Liver (tissue), 3 donors: ENCODE measurements at regions not wholly inside any gene's neighbourhood (a gene's known extent, or its start where the extent isn't known, plus 50 kb on each side); places are given as distances from the start of the nearest gene placed in this dataset.

Experiments used
- ATF3 ChIP-seq: IDR thresholded peaks from 2 replicates; pipeline ENCODE4 v1.6.1; 2016; ENCODE audit warnings: antibody characterized with exemption
- CTCF ChIP-seq: fragments of 150-350 bp; IDR thresholded peaks from 2 replicates; pipeline ENCODE4 v1.5.1; 2017; ENCODE audit warnings: improper control_type of control experiment, low read depth, low read length; ENCODE audit not compliant: missing input control
- EGR1 ChIP-seq, 2 donors: IDR thresholded peaks; 2 replicates each; pipeline ENCODE4 v1.6.1; 2016 to 2018; ENCODE audit warnings: antibody characterized with exemption in 2 of 2, low read depth in 2 of 2
- HNF4G ChIP-seq: IDR thresholded peaks from 2 replicates; pipeline ENCODE4 v1.6.1; 2016; ENCODE audit warnings: antibody characterized with exemption
- RAD21 ChIP-seq, 2 donors: IDR thresholded peaks; 2 replicates each; pipeline ENCODE4 v1.6.1; 2016; ENCODE audit warnings: antibody characterized with exemption in 2 of 2, mild to moderate bottlenecking in 2 of 2
- TAF1 ChIP-seq: conservative IDR thresholded peaks from 2 replicates; pipeline ENCODE4 v1.6.1; 2016; ENCODE audit warnings: antibody characterized with exemption, mild to moderate bottlenecking
- TF ChIP-seq, protein P1 (sequence below): IDR thresholded peaks from 2 replicates; pipeline ENCODE4 v1.6.1; 2016; ENCODE audit warnings: antibody characterized with exemption
- TF ChIP-seq, protein P2 (sequence below): IDR thresholded peaks from 2 replicates; pipeline ENCODE4 v1.6.1; 2016; ENCODE audit warnings: antibody characterized with exemption, mild to moderate bottlenecking
- donor health status: healthy.
- donor health status: healthy.

DNA sequence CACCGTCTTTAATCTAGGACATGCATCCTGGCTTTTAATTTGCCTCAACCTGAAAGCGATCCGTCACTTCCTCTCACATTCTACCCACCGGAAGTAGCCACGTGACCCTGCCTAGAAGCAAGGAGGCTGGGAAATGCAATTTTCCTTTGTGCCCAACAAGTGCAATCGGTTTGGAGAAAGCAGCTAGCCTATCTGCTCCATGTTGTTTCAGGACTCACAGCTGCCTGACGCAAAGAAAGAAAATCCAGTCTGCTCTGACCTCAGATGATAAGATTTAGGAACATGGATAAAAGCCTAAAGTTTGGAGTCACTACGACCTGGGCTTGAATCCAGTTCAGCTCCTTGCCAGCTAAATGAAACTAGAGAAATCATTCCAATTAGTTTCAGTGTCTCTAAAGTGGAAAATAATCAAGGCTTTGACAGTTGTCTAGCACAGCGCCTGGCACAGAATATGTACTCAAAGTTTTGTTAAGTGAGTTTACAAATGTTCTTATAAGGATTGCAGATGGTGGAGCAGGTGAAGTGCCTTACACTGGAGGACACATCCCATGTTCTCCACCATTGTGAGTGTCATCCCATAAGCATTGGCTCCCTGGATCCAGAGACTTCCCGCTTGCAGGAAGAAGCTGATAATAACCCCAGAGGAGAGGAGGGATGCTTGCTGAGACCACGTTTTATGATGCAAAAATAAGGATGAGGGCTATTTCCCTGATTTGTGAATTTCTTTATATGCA, 553.7 kb downstream of the MN1 start:
- TF ChIP-seq CTCF, result no peak
- TF ChIP-seq, protein P1, sequence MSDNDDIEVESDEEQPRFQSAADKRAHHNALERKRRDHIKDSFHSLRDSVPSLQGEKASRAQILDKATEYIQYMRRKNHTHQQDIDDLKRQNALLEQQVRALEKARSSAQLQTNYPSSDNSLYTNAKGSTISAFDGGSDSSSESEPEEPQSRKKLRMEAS, result no peak
- no peak for TF ChIP-seq ATF3
- TF ChIP-seq, protein P2, sequence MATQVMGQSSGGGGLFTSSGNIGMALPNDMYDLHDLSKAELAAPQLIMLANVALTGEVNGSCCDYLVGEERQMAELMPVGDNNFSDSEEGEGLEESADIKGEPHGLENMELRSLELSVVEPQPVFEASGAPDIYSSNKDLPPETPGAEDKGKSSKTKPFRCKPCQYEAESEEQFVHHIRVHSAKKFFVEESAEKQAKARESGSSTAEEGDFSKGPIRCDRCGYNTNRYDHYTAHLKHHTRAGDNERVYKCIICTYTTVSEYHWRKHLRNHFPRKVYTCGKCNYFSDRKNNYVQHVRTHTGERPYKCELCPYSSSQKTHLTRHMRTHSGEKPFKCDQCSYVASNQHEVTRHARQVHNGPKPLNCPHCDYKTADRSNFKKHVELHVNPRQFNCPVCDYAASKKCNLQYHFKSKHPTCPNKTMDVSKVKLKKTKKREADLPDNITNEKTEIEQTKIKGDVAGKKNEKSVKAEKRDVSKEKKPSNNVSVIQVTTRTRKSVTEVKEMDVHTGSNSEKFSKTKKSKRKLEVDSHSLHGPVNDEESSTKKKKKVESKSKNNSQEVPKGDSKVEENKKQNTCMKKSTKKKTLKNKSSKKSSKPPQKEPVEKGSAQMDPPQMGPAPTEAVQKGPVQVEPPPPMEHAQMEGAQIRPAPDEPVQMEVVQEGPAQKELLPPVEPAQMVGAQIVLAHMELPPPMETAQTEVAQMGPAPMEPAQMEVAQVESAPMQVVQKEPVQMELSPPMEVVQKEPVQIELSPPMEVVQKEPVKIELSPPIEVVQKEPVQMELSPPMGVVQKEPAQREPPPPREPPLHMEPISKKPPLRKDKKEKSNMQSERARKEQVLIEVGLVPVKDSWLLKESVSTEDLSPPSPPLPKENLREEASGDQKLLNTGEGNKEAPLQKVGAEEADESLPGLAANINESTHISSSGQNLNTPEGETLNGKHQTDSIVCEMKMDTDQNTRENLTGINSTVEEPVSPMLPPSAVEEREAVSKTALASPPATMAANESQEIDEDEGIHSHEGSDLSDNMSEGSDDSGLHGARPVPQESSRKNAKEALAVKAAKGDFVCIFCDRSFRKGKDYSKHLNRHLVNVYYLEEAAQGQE, result no peak
- no peak for TF ChIP-seq RAD21 (IDR thresholded peaks at IDR 0.05)
- TF ChIP-seq TAF1, result no peak
- TF ChIP-seq HNF4G, result no peak
- TF ChIP-seq EGR1 (IDR thresholded peaks at IDR 0.05; ENCODE audit: low read depth in 2 of 2), result no peak
